ENCODE measurements at regions not wholly inside any gene's neighbourhood (a gene's known extent, or its start where the extent isn't known, plus 50 kb on each side); places are given as distances from the start of the nearest gene placed in this dataset.
"Not testable (repeated sequence)": the region's sequence is repeated elsewhere in the genome, so short reads cannot be mapped to it uniquely, and the experiment has no call there.

- DNase-seq; H3K27ac Mint-ChIP-seq; H3K27me3 Mint-ChIP-seq; H3K4me1 Mint-ChIP-seq; ATAC-seq (ENCODE audit: low read depth); POLR2A ChIA-PET; H3K4me3 Mint-ChIP-seq; H3K9me3 Mint-ChIP-seq; H3K36me3 Mint-ChIP-seq: not testable (repeated sequence)
Measured at GRCh38 chr16:18263046-18263445, 73.5 kb downstream of the NPIPA8 start.

GRCh38 chr16:18261848-18262247, 74.7 kb downstream of the NPIPA8 start:
- DNase-seq; POLR2A ChIA-PET; H3K27ac Mint-ChIP-seq; H3K36me3 Mint-ChIP-seq; H3K9me3 Mint-ChIP-seq; H3K4me1 Mint-ChIP-seq; H3K4me3 Mint-ChIP-seq; ATAC-seq (ENCODE audit: low read depth); H3K27me3 Mint-ChIP-seq: not testable (repeated sequence)

GRCh38 chr16:18259496-18260176, 76.9 kb downstream of the NPIPA8 start:
- H3K4me1 Mint-ChIP-seq; ATAC-seq (ENCODE audit: low read depth); DNase-seq; H3K4me3 Mint-ChIP-seq; H3K27me3 Mint-ChIP-seq; POLR2A ChIA-PET; H3K27ac Mint-ChIP-seq; H3K9me3 Mint-ChIP-seq; H3K36me3 Mint-ChIP-seq: not testable (repeated sequence)

GRCh38 chr16:18252943-18253342, 83.6 kb downstream of the NPIPA8 start:
- H3K9me3 Mint-ChIP-seq; ATAC-seq (ENCODE audit: low read depth); DNase-seq; H3K36me3 Mint-ChIP-seq; H3K4me3 Mint-ChIP-seq; H3K27ac Mint-ChIP-seq; POLR2A ChIA-PET; H3K27me3 Mint-ChIP-seq; H3K4me1 Mint-ChIP-seq: not testable (repeated sequence)

GRCh38 chr16:18230505-18230904, 106.0 kb downstream of the NPIPA8 start:
- H3K27ac Mint-ChIP-seq; ATAC-seq (ENCODE audit: low read depth); H3K36me3 Mint-ChIP-seq; POLR2A ChIA-PET; H3K9me3 Mint-ChIP-seq; H3K4me1 Mint-ChIP-seq; DNase-seq; H3K4me3 Mint-ChIP-seq; H3K27me3 Mint-ChIP-seq: not testable (repeated sequence)

- H3K27me3 Mint-ChIP-seq; ATAC-seq (ENCODE audit: low read depth); H3K4me1 Mint-ChIP-seq; POLR2A ChIA-PET; H3K4me3 Mint-ChIP-seq; H3K27ac Mint-ChIP-seq; DNase-seq; H3K9me3 Mint-ChIP-seq; H3K36me3 Mint-ChIP-seq: not testable (repeated sequence)
Measured at GRCh38 chr16:18222054-18223009, 114.2 kb downstream of the NPIPA8 start.

- H3K27me3 Mint-ChIP-seq; ATAC-seq (ENCODE audit: low read depth); POLR2A ChIA-PET; H3K4me3 Mint-ChIP-seq; DNase-seq; H3K4me1 Mint-ChIP-seq; H3K27ac Mint-ChIP-seq; H3K9me3 Mint-ChIP-seq; H3K36me3 Mint-ChIP-seq: not testable (repeated sequence)
Measured at GRCh38 chr16:18217741-18218140, 118.8 kb downstream of the NPIPA8 start.

- H3K4me1 Mint-ChIP-seq; POLR2A ChIA-PET; H3K27ac Mint-ChIP-seq; DNase-seq; H3K9me3 Mint-ChIP-seq; H3K36me3 Mint-ChIP-seq; ATAC-seq (ENCODE audit: low read depth); H3K4me3 Mint-ChIP-seq; H3K27me3 Mint-ChIP-seq: not testable (repeated sequence)
Measured at GRCh38 chr16:18216814-18217213, 119.7 kb downstream of the NPIPA8 start.

- H3K9me3 Mint-ChIP-seq; H3K27ac Mint-ChIP-seq; H3K4me3 Mint-ChIP-seq; POLR2A ChIA-PET; H3K27me3 Mint-ChIP-seq; ATAC-seq (ENCODE audit: low read depth); H3K4me1 Mint-ChIP-seq; H3K36me3 Mint-ChIP-seq; DNase-seq: not testable (repeated sequence)
Measured at GRCh38 chr16:18213810-18214209, 122.7 kb downstream of the NPIPA8 start.

- POLR2A ChIA-PET, H3K4me1 Mint-ChIP-seq: not testable (repeated sequence)
Measured at GRCh38 chr16:18211505-18211904, 125.0 kb downstream of the NPIPA8 start.

GRCh38 chr16:18204786-18205185, 131.8 kb downstream of the NPIPA8 start:
- H3K9me3 Mint-ChIP-seq; H3K27ac Mint-ChIP-seq; ATAC-seq (ENCODE audit: low read depth); H3K4me3 Mint-ChIP-seq; DNase-seq; H3K4me1 Mint-ChIP-seq; H3K27me3 Mint-ChIP-seq; POLR2A ChIA-PET; H3K36me3 Mint-ChIP-seq: not testable (repeated sequence)

More at GRCh38 chr16:18211505-18211904, 125.0 kb downstream of the NPIPA8 start:
- H3K36me3 Mint-ChIP-seq; H3K4me3 Mint-ChIP-seq; H3K27ac Mint-ChIP-seq; H3K27me3 Mint-ChIP-seq; H3K9me3 Mint-ChIP-seq; DNase-seq; ATAC-seq (ENCODE audit: low read depth): not testable (repeated sequence)

- H3K27ac Mint-ChIP-seq; H3K4me1 Mint-ChIP-seq; H3K4me3 Mint-ChIP-seq; DNase-seq; H3K36me3 Mint-ChIP-seq; ATAC-seq (ENCODE audit: low read depth); H3K27me3 Mint-ChIP-seq; POLR2A ChIA-PET; H3K9me3 Mint-ChIP-seq: not testable (repeated sequence)
Measured at GRCh38 chr16:18204309-18204708, 132.2 kb downstream of the NPIPA8 start.

- H3K4me3 Mint-ChIP-seq; H3K4me1 Mint-ChIP-seq; H3K27me3 Mint-ChIP-seq; H3K9me3 Mint-ChIP-seq; H3K36me3 Mint-ChIP-seq; ATAC-seq (ENCODE audit: low read depth); H3K27ac Mint-ChIP-seq; DNase-seq; POLR2A ChIA-PET: not testable (repeated sequence)
Measured at GRCh38 chr16:18201511-18201910, 135.0 kb downstream of the NPIPA8 start.

GRCh38 chr16:18192389-18192788, 144.1 kb downstream of the NPIPA8 start:
- H3K4me1 Mint-ChIP-seq; H3K4me3 Mint-ChIP-seq; H3K9me3 Mint-ChIP-seq; H3K36me3 Mint-ChIP-seq; POLR2A ChIA-PET; H3K27me3 Mint-ChIP-seq; H3K27ac Mint-ChIP-seq; ATAC-seq (ENCODE audit: low read depth); DNase-seq: not testable (repeated sequence)

Measured in activated naive CD8-positive, alpha-beta T cell treated with anti-CD3 and anti-CD28 coated beads, Interleukin-2, amount 10 ng/mL, durations not matched to agents 7 days and 5 days (primary cell).